C4-2B (cell line): ENCODE measurements at regions not wholly inside any gene's neighbourhood (a gene's known extent, or its start where the extent isn't known, plus 50 kb on each side); places are given as distances from the start of the nearest gene placed in this dataset.

Source experiments
- H3K27ac ChIP-seq: fragments of 450-650 bp; 2 replicates; pipeline ENCODE4 v1.5.1; 2017
- ZFX ChIP-seq: fragments of 450-650 bp; IDR thresholded peaks from 2 replicates; pipeline ENCODE4 v1.6.1; 2017
- TF ChIP-seq, protein P1 (sequence below): fragments of 450-650 bp; conservative IDR thresholded peaks from 2 replicates; pipeline ENCODE4 v1.5.1; 2017; ENCODE audit warnings: mild to moderate bottlenecking

- H3K27ac ChIP-seq = no peak overlapping the region
These were observed 990.9 kb upstream of the GJE1 start for GRCh38 chr6:141141870-141142269.

GRCh38 chr6:141140905-141141304 lies 991.8 kb upstream of the GJE1 start:
- TF ChIP-seq, protein P1, sequence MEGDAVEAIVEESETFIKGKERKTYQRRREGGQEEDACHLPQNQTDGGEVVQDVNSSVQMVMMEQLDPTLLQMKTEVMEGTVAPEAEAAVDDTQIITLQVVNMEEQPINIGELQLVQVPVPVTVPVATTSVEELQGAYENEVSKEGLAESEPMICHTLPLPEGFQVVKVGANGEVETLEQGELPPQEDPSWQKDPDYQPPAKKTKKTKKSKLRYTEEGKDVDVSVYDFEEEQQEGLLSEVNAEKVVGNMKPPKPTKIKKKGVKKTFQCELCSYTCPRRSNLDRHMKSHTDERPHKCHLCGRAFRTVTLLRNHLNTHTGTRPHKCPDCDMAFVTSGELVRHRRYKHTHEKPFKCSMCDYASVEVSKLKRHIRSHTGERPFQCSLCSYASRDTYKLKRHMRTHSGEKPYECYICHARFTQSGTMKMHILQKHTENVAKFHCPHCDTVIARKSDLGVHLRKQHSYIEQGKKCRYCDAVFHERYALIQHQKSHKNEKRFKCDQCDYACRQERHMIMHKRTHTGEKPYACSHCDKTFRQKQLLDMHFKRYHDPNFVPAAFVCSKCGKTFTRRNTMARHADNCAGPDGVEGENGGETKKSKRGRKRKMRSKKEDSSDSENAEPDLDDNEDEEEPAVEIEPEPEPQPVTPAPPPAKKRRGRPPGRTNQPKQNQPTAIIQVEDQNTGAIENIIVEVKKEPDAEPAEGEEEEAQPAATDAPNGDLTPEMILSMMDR = no peak
- no peak for TF ChIP-seq ZFX
- H3K27ac ChIP-seq = no peak overlapping the region

More at GRCh38 chr6:141141870-141142269, 990.9 kb upstream of the GJE1 start:
- TF ChIP-seq, protein P1 = no peak
- no peak for TF ChIP-seq ZFX

DNA sequence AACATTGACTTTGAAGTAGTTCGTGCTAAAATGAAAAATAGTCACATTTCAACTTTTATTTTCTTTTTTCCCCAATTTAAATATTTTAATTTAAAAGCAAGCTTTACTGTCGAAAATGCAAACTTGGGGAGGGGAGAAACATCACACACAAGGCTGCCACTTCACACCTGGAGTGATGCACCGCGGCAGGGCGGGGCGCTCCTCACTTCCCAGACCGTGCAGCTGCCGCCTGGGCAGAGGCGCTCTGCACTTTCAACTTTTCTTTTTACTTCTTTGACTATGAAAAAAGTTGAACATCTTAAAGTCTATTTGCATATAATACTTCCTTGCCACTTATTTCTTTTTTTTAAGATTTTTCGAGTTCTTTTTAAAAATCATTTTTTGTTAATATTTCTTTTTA lies 993.3 kb upstream of the GJE1 start:
- H3K27ac ChIP-seq = no peak overlapping the region

GRCh38 chr6:141134723-141135122 lies 998.0 kb upstream of the GJE1 start:
- no peak overlapping the region for H3K27ac ChIP-seq
- no peak for TF ChIP-seq ZFX
- TF ChIP-seq, protein P1 = no peak

More for the DNA sequence above, 993.3 kb upstream of the GJE1 start:
- TF ChIP-seq, protein P1 = no peak
- TF ChIP-seq ZFX = no peak

- H3K27ac ChIP-seq = no peak overlapping the region
- TF ChIP-seq, protein P1 = no peak
- TF ChIP-seq ZFX = no peak
These were observed 998.9 kb upstream of the GJE1 start for GRCh38 chr6:141133836-141134235.

GRCh38 chr6:141133346-141133745 lies 999.4 kb upstream of the GJE1 start:
- H3K27ac ChIP-seq = no peak overlapping the region
- no peak for TF ChIP-seq ZFX
- TF ChIP-seq, protein P1 = no peak

DNA sequence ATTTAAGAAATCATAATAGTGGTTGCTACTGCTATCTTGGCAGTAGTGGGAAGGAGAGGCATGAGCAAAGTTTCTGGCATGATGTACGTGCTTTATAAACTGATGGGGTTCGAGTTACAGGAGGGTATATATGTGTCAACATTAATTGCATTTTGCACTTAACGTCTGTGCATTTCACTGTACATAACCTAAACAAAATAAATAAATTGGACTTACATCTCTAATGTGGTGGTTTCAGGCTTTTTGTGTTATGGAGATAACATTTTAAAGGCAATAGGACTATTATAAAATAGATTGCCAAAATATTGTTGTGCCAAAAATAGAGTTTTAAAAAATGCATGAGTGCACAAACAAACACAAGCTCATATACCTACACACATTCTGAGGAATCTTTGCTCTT lies 1001.1 kb upstream of the GJE1 start:
- TF ChIP-seq, protein P1 = no peak
- no peak for TF ChIP-seq ZFX
- no peak overlapping the region for H3K27ac ChIP-seq
